ENCODE measurements at regions not wholly inside any gene's neighbourhood (a gene's known extent, or its start where the extent isn't known, plus 50 kb on each side); places are given as distances from the start of the nearest gene placed in this dataset.

DNA sequence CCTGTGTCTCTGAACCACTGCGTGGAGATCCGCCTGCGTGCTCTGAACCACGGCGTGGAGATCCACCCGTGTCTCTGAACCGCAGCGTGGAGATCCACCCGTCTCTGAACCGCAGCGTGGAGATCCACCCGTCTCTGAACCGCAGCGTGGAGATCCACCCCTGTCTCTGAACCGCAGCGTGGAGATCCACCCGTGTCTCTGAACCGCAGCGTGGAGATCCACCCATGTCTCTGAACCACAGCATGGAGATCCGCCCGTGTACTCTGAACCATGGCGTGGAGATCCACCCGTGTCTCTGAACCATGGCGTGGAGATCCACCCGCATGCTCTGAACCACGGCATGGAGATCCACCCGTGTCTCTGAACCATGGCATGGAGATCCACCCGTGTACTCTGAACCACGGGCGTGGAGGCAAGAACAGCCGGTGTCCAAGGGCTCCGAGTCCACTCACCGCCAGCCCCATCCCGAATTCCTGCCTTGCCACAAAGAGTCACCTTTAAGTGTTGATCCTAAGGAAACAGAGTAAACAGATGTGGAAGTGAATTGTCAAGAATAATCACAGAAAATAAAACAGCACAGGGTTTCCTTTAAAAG, 659.4 kb downstream of the BRD1 start:
- Mint-ChIP-seq H3K36me3 (no peaks in the 10 kb centered on the region), H3K9me3 (peaks cover 0 to 9% (median 0%) of the 10 kb centered on the region in 7 donors), H3K27ac (no peak overlapping the region), H3K27me3 (peaks cover 4% of the 10 kb centered on the region), H3K4me3 (no peak overlapping the region), H3K4me1 (no peaks in the 10 kb centered on the region)
- Histone ChIP-seq H3K36me3 (ENCODE audit: control insufficient read depth, insufficient read depth, low read length) (no peaks in the 10 kb centered on the region), H3K4me3 (ENCODE audit: low read depth, low read length) (no peak overlapping the region), H3K4me1 (ENCODE audit: control insufficient read depth, insufficient read depth, low read length, poor library complexity, severe bottlenecking) (no peaks in the 10 kb centered on the region), H3K27ac (ENCODE audit: insufficient read depth, low read length, poor library complexity, severe bottlenecking) (no peak overlapping the region), H3K9me3 (ENCODE audit: control insufficient read depth in 2 of 2, low read length in 2 of 2) (no peaks in the 10 kb centered on the region), H3K27me3 (ENCODE audit: control insufficient read depth, insufficient read depth, low read length) (no peaks in the 10 kb centered on the region)
- DNase-seq (no peak), ATAC-seq (ENCODE audit: low read depth in 2 of 2) (no peak)

DNA sequence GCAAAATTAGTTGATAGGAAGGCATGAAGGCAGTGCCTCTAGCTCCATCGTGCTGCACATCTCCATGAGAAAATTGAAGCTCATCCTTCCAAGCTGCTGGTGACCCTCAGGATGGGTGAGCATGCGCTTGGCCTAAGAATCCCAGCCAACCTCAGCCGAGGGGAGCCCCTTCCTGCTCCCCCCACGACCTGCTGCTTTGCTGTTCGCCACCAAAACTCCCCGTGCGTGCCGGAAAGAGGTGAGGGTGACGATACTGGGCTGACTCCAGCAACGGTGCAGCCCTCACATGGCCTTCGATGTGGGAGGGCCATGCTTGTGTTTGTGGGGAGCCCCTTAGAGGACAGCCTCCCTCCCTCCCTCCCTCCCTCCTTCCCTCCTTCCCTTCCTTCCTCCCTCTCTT, 660.9 kb downstream of the BRD1 start:
- Histone ChIP-seq H3K4me3 (ENCODE audit: low read depth, low read length) (no peak overlapping the region), H3K4me1 (ENCODE audit: control insufficient read depth, insufficient read depth, low read length, poor library complexity, severe bottlenecking) (no peaks in the 10 kb centered on the region), H3K27ac (ENCODE audit: insufficient read depth, low read length, poor library complexity, severe bottlenecking) (no peak overlapping the region), H3K27me3 (ENCODE audit: control insufficient read depth, insufficient read depth, low read length) (no peaks in the 10 kb centered on the region), H3K36me3 (ENCODE audit: control insufficient read depth, insufficient read depth, low read length) (no peaks in the 10 kb centered on the region), H3K9me3 (ENCODE audit: control insufficient read depth in 2 of 2, low read length in 2 of 2) (no peaks in the 10 kb centered on the region)
- DNase-seq (no peak), ATAC-seq (ENCODE audit: low read depth in 2 of 2) (no peak)
- Mint-ChIP-seq H3K27me3 (peaks cover 3% of the 10 kb centered on the region), H3K36me3 (no peaks in the 10 kb centered on the region), H3K27ac (no peak overlapping the region), H3K9me3 (peaks cover 0 to 7% (median 0%) of the 10 kb centered on the region in 7 donors), H3K4me1 (no peaks in the 10 kb centered on the region), H3K4me3 (no peak overlapping the region)

DNA sequence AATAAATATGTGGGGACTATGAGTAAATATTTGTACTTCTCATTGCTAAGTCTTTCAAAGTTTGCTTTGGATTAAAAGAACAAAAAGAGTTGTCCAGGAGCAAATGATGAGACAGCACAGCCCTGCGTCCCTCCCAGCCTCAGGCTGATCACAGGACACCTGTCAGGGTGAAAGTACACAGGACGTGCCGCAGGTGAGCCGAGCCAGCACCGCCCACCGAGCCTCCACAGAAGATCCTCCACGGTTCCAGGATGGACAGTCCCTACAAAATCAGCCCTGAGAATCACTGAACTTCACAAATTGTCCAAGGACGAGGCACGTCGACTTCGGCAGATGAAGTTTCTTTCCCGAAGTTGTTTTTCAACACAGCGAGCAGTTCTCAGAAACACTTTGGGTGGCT, 661.5 kb downstream of the BRD1 start:
- no peak for ATAC-seq (ENCODE audit: low read depth in 2 of 2)
- Mint-ChIP-seq H3K36me3 (no peaks in the 10 kb centered on the region), H3K27me3 (no peaks in the 10 kb centered on the region), H3K9me3 (peaks cover 0 to 2% (median 0%) of the 10 kb centered on the region in 7 donors), H3K4me1 (no peaks in the 10 kb centered on the region), H3K27ac (no peak overlapping the region), H3K4me3 (no peak overlapping the region)
- Histone ChIP-seq H3K4me1 (ENCODE audit: control insufficient read depth, insufficient read depth, low read length, poor library complexity, severe bottlenecking) (no peaks in the 10 kb centered on the region), H3K27me3 (ENCODE audit: control insufficient read depth, insufficient read depth, low read length) (no peaks in the 10 kb centered on the region), H3K4me3 (ENCODE audit: low read depth, low read length) (no peak overlapping the region), H3K36me3 (ENCODE audit: control insufficient read depth, insufficient read depth, low read length) (no peaks in the 10 kb centered on the region), H3K9me3 (ENCODE audit: control insufficient read depth in 2 of 2, low read length in 2 of 2) (no peaks in the 10 kb centered on the region), H3K27ac (ENCODE audit: insufficient read depth, low read length, poor library complexity, severe bottlenecking) (no peak overlapping the region)
- no peak for DNase-seq

DNA sequence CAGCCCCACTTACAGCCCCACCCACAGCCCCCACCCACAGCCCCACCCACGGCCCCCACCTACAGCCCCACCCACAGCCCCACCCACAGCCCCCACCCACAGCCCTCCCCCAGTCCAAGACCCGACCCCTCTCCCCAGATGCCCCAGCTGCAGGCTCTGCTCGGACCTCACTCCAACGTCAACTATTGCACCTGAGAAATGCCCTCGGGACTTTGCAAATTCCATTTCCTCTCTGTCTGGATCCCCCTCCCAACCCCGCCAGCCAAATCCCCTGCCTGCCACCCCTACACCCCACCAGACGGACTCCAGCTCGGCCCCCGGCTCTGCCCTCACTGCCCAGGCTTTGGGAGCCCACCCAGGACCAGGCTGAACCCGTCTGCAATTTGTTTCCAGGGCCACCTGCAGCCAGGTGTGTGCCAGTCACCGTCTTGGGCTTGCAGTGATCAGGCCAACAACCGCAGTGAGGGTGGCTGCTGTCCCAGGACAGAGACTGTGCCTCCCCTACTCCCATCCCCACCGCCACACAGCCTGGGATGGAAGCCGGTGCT, 662.8 kb downstream of the BRD1 start:
- Histone ChIP-seq H3K27me3 (ENCODE audit: control insufficient read depth, insufficient read depth, low read length) (no peaks in the 10 kb centered on the region), H3K4me1 (ENCODE audit: control insufficient read depth, insufficient read depth, low read length, poor library complexity, severe bottlenecking) (no peaks in the 10 kb centered on the region), H3K27ac (ENCODE audit: insufficient read depth, low read length, poor library complexity, severe bottlenecking) (no peak overlapping the region), H3K36me3 (ENCODE audit: control insufficient read depth, insufficient read depth, low read length) (no peaks in the 10 kb centered on the region), H3K9me3 (ENCODE audit: control insufficient read depth in 2 of 2, low read length in 2 of 2) (no peaks in the 10 kb centered on the region), H3K4me3 (ENCODE audit: low read depth, low read length) (no peak overlapping the region)
- no peak for ATAC-seq (ENCODE audit: low read depth in 2 of 2)
- Mint-ChIP-seq H3K9me3 (peaks cover 0 to 2% (median 0%) of the 10 kb centered on the region in 7 donors), H3K27ac (no peak overlapping the region), H3K4me1 (no peaks in the 10 kb centered on the region), H3K4me3 (no peak overlapping the region), H3K36me3 (no peaks in the 10 kb centered on the region), H3K27me3 (no peaks in the 10 kb centered on the region)
- no peak for DNase-seq

DNA sequence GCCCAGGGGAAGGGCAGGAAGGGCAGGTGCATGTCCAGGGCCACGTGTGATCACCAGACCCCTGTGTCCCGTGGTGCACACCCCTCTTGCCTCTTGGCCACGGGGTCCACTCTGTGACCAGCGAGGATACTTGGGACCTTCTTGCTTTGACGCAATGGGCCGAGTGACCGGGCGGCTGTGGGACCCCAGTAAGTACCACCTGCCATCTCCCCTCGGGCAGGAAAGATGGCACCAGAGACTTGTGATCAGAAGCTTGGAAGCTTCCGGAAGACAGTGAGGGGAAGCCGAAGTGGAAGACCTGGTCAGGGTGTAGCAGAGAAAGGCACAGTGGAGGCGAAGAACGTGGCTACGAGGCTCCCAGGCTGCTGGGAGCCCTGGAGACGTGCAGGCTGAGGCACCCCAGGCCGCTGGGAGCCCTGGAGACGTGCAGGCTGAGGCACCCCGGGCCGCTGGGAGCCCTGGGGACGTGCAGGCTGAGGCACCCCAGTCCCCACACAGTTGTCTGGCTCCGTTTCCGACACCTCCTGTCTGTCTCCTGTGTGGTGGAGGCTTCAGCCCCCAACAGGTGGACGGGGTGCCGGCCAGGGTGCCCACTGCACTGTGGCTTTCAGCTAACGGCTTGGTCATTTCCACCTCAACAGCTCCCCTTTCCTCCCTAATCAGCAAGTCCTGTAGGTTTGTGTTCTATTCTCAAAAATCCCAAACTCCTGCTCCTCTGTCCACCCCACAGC, 663.5 kb downstream of the BRD1 start:
- no peak for DNase-seq
- Histone ChIP-seq H3K4me1 (ENCODE audit: control insufficient read depth, insufficient read depth, low read length, poor library complexity, severe bottlenecking) (no peaks in the 10 kb centered on the region), H3K27me3 (ENCODE audit: control insufficient read depth, insufficient read depth, low read length) (no peaks in the 10 kb centered on the region), H3K36me3 (ENCODE audit: control insufficient read depth, insufficient read depth, low read length) (no peaks in the 10 kb centered on the region), H3K27ac (ENCODE audit: insufficient read depth, low read length, poor library complexity, severe bottlenecking) (no peak overlapping the region), H3K9me3 (ENCODE audit: control insufficient read depth in 2 of 2, low read length in 2 of 2) (no peaks in the 10 kb centered on the region), H3K4me3 (ENCODE audit: low read depth, low read length) (no peak overlapping the region)
- Mint-ChIP-seq H3K9me3 (peaks cover 0 to 2% (median 0%) of the 10 kb centered on the region in 7 donors), H3K4me1 (no peaks in the 10 kb centered on the region), H3K27me3 (no peaks in the 10 kb centered on the region), H3K36me3 (no peaks in the 10 kb centered on the region), H3K27ac (no peak overlapping the region), H3K4me3 (no peak overlapping the region)
- no peak for ATAC-seq (ENCODE audit: low read depth in 2 of 2)

DNA sequence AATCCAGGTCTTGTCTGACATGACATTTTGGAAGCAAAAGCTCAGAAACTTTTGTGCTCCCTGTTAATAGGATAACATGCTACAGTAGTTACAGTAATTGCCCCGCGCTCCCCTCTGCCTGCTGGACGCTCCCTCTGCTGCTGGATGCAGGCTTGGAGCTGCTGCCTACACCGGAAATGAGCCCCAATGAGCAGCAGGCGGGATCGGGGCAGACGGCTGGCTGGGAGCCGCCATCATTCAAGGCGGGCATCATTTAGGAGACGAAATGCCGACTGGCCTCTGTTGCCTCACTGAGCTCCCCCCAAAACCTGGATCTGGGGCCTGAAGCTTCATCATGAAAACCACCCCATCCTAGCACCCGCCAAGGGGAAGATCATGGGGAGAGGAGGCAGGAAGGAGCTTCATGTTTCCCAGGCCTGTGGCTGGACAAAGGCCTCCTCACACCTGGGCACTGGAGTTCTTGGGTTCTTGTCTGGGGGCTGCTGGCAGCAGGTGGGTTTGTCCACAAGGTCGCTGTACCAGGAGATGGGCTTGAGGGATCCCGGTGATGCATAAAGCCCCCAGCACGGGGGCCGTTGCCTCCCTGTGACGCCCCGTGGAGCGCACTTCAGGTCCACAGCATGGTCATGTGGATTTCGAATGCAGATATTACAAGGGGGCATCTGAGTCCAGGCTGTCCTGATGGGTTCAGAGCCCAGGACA, 664.3 kb downstream of the BRD1 start:
- Mint-ChIP-seq H3K36me3 (no peaks in the 10 kb centered on the region), H3K27me3 (no peaks in the 10 kb centered on the region)

DNA sequence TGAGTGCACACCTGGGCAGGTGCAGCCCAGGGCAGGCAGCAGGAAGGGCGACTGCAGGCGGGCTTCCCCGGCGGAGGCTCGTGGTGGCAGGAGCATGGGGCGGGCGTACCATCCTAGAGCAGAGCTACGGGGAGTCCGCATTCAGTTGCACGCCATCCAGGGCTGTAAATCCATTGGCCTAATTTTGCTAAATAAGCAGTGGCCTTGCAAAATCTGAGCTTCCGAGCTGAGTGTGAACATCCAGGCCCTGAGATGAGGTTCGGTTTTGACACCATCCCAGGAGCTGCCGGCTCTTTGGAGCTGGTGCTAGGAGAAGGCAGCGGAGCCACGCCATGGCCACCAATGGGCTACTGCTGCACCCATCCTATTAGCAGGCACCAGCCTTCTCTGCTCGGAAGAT, 664.8 kb downstream of the BRD1 start:
- no peak overlapping the region for H3K4me3 Mint-ChIP-seq
- ATAC-seq (ENCODE audit: low read depth in 2 of 2): no peak

More for the DNA sequence above, 664.3 kb downstream of the BRD1 start:
- no peak overlapping the region for H3K27ac ChIP-seq (ENCODE audit: insufficient read depth, low read length, poor library complexity, severe bottlenecking)
- DNase-seq (no peak), ATAC-seq (ENCODE audit: low read depth in 2 of 2) (no peak)
- no peaks in the 10 kb centered on the region for H3K36me3 ChIP-seq (ENCODE audit: control insufficient read depth, insufficient read depth, low read length)
- no peaks in the 10 kb centered on the region for H3K27me3 ChIP-seq (ENCODE audit: control insufficient read depth, insufficient read depth, low read length)
- H3K27ac Mint-ChIP-seq: no peak overlapping the region
- no peaks in the 10 kb centered on the region for H3K4me1 ChIP-seq (ENCODE audit: control insufficient read depth, insufficient read depth, low read length, poor library complexity, severe bottlenecking)
- no peaks in the 10 kb centered on the region for H3K4me1 Mint-ChIP-seq
- H3K9me3 Mint-ChIP-seq: peaks cover 0 to 2% (median 0%) of the 10 kb centered on the region in 7 donors
- H3K4me3 ChIP-seq (ENCODE audit: low read depth, low read length): no peak overlapping the region
- no peaks in the 10 kb centered on the region for H3K9me3 ChIP-seq (ENCODE audit: control insufficient read depth in 2 of 2, low read length in 2 of 2)
- no peak overlapping the region for H3K4me3 Mint-ChIP-seq

More for the DNA sequence above, 664.8 kb downstream of the BRD1 start:
- H3K27me3 ChIP-seq (ENCODE audit: control insufficient read depth, insufficient read depth, low read length): no peaks in the 10 kb centered on the region
- no peaks in the 10 kb centered on the region for H3K9me3 ChIP-seq (ENCODE audit: control insufficient read depth in 2 of 2, low read length in 2 of 2)
- Mint-ChIP-seq H3K27ac (no peak overlapping the region), H3K27me3 (no peaks in the 10 kb centered on the region), H3K4me1 (no peaks in the 10 kb centered on the region), H3K36me3 (no peaks in the 10 kb centered on the region), H3K9me3 (peaks cover 0 to 2% (median 0%) of the 10 kb centered on the region in 7 donors)
- H3K27ac ChIP-seq (ENCODE audit: insufficient read depth, low read length, poor library complexity, severe bottlenecking): no peak overlapping the region
- no peaks in the 10 kb centered on the region for H3K36me3 ChIP-seq (ENCODE audit: control insufficient read depth, insufficient read depth, low read length)
- no peak overlapping the region for H3K4me3 ChIP-seq (ENCODE audit: low read depth, low read length)
- DNase-seq: no peak
- H3K4me1 ChIP-seq (ENCODE audit: control insufficient read depth, insufficient read depth, low read length, poor library complexity, severe bottlenecking): no peaks in the 10 kb centered on the region
